ENCODE measurements at regions not wholly inside any gene's neighbourhood (a gene's known extent, or its start where the extent isn't known, plus 50 kb on each side); places are given as distances from the start of the nearest gene placed in this dataset.

DNA sequence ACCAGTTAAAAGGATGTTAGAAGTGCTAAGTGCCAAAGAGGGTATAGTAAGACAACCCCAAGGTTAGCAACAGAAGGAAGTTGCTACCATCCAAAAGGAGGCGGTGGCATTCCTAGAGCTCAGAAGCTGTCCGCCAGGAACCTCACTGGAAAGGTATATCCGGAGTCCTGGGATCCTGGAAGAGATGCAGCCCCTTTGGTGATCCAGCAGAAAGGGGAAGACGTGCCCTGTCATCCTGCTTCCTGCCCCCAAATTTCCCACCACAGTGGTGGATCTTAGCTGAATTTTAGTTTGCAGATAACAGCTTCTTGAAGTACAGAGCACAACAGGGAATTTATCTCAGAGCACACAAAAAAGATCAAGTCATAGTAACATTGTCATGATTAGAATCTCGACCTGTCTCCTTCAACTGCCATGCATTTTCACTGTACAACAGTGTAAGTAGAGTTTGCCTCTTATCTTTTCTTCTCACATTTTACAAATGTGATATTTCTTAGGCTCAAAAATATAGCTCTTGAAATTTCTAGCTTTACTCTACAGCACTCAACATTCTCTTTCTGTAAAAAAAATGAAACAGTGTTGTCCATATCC is 526.3 kb downstream of the SOX5 start:
- H3K27ac ChIP-seq = no peak overlapping the region
- TF ChIP-seq, protein P1, sequence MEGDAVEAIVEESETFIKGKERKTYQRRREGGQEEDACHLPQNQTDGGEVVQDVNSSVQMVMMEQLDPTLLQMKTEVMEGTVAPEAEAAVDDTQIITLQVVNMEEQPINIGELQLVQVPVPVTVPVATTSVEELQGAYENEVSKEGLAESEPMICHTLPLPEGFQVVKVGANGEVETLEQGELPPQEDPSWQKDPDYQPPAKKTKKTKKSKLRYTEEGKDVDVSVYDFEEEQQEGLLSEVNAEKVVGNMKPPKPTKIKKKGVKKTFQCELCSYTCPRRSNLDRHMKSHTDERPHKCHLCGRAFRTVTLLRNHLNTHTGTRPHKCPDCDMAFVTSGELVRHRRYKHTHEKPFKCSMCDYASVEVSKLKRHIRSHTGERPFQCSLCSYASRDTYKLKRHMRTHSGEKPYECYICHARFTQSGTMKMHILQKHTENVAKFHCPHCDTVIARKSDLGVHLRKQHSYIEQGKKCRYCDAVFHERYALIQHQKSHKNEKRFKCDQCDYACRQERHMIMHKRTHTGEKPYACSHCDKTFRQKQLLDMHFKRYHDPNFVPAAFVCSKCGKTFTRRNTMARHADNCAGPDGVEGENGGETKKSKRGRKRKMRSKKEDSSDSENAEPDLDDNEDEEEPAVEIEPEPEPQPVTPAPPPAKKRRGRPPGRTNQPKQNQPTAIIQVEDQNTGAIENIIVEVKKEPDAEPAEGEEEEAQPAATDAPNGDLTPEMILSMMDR (IDR thresholded peaks at IDR 0.05) = no peak
- no peak for TF ChIP-seq ZFX (IDR thresholded peaks at IDR 0.05; ENCODE audit: borderline replicate concordance)

DNA sequence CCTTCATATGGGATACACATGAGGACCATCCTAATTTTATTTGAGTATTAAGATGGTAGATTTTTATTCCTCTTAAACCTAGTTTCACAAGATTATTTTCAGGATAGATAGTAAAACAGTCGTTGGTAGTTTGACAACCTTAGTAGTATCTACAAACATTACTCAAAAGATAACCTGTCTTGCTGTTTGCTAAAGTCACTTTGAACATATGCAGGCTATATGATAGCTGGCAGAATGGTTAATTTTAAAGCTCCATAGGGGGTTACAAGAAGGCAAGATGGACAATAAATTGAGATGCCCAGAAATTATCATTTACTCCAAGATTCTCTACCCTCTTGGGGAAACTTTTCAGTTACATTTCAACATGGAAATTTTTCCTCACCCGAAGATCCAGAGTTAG is 525.7 kb downstream of the SOX5 start:
- TF ChIP-seq, protein P1 (IDR thresholded peaks at IDR 0.05) = no peak
- no peak for TF ChIP-seq ZFX (IDR thresholded peaks at IDR 0.05; ENCODE audit: borderline replicate concordance)

DNA sequence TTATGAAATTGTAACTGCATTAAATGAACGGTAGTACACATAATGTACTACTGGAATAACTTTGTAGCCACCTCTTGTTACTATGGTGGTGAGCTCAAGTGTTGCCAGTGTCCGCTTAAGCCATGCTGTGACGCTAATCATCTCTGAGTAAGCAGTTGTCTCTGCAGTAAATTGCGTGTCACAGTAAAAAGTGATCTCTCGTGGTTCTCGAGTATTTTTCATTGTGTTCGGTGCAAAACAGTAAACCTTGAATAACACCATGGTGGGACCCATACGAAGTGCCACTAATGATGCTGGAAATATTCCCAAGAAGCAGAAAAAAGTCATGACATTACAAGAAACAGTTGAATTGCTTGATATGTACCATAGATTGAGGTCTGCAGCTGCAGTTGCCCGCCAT is 524.8 kb downstream of the SOX5 start:
- H3K27ac ChIP-seq = no peak overlapping the region
- no peak for TF ChIP-seq ZFX (IDR thresholded peaks at IDR 0.05; ENCODE audit: borderline replicate concordance)
- TF ChIP-seq, protein P1 (IDR thresholded peaks at IDR 0.05) = no peak

More for the DNA sequence above, 525.7 kb downstream of the SOX5 start:
- no peak overlapping the region for H3K27ac ChIP-seq

DNA sequence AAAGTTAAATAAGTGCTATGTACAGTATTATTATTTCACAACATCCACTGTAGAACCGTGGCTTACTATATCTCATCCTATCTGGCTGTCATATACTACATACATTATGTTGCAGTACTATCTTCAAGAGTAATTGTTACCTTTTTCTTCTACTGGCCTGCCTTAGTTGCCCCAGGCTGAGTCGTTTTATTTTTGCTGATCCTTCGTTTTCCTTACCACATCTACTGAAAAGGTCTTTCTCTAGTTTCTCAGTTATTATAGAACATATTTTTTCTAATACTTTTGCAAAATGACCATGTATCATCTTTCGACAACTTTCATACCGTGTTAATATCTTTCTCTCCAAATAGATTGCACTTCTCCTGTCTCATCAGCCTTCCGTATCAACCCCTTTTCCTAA is 523.1 kb downstream of the SOX5 start:
- TF ChIP-seq ZFX (IDR thresholded peaks at IDR 0.05; ENCODE audit: borderline replicate concordance) = no peak
- TF ChIP-seq, protein P1 (IDR thresholded peaks at IDR 0.05) = no peak
- no peak overlapping the region for H3K27ac ChIP-seq

DNA sequence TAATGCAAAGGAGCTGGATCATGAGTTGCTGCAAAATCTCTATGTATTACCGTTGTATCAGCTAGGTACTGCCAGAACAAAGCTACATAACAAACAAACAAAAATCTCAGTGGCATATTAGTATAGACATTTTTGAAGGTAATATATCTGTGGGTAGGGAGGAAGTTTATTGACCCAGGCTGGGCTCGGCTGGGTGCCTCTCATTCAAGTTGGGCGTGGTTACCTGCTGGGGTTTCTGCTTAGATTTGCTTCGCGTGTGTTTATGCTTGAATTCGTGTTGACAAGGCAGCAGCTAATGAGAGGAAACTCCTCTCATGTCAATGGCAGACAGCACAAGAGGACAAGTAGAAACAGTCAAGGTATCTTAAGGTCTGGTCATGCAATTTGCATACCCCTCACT is 520.7 kb downstream of the SOX5 start:
- H3K27ac ChIP-seq = no peak overlapping the region
- TF ChIP-seq, protein P1 (IDR thresholded peaks at IDR 0.05) = no peak
- TF ChIP-seq ZFX (IDR thresholded peaks at IDR 0.05; ENCODE audit: borderline replicate concordance) = no peak

DNA sequence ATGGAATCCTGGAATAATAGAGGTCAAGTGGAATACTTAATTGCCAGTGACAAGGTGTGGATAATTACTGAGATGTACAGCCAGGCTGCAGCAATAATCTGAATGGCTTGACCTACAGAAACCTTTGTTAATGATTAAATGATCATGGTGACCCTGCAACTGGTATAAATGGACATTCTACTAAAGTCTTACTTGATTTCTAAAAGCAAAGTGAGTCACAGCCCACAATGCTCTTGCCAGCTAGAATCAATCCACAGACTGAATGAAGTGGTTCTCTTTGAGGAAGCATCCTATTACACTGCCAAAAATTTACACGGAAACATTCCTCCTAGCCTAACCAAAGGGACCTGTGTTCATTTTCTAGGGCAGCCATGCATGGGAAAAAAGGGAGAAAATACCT is 518.5 kb downstream of the SOX5 start:
- TF ChIP-seq ZFX (IDR thresholded peaks at IDR 0.05; ENCODE audit: borderline replicate concordance) = no peak
- TF ChIP-seq, protein P1 (IDR thresholded peaks at IDR 0.05) = no peak
- no peak overlapping the region for H3K27ac ChIP-seq

DNA sequence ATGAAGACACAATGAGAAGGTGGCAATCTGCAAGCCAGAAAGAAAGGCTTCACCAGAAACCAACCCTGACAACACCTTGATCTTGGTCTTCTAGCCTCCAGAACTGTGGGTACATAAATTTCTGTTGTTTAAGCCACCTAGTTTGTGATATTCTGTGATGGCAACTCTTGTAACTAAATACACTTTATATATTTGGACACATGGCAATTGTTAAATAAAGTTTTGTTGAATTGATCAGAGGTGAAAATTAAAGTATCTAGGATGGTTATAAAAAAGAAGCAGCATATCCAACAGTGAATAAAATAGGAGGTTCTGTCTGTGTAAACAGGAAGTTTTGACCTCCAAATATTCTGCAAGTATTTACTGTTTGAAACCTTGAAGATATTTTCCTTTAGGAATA is 516.3 kb downstream of the SOX5 start:
- no peak overlapping the region for H3K27ac ChIP-seq
- TF ChIP-seq ZFX (IDR thresholded peaks at IDR 0.05; ENCODE audit: borderline replicate concordance) = no peak
- TF ChIP-seq, protein P1 (IDR thresholded peaks at IDR 0.05) = no peak

Measured in 22Rv1 (cell line).